HG03571 (cell line): ENCODE measurements at regions not wholly inside any gene's neighbourhood (a gene's known extent, or its start where the extent isn't known, plus 50 kb on each side); places are given as distances from the start of the nearest gene placed in this dataset.

ENCODE experiments used
- ATAC-seq: cut with Tn5 transposase; IDR thresholded peaks from one replicate; pipeline ENCODE4 v1.9.1; 2021; ENCODE audit not compliant: unreplicated experiment

DNA sequence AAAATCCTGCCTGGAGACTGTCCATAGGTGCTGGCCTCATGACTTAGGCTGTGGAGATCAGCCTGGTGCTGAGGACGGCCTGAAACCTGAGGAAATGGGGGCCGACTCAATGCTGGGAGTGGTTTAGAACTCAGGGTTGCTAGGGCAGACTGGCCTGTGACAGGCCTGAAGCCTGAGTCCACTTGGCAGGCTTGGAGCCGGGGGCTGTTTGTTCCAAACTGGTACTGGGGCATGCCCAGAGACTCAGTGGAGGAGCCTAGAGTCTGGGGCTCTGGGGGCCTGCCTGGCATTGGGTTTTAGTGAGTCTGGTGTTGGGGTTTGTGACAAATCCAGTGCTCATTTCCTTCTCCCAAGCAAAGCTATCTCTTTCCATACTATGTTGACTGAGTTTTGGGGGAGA lies 489.7 kb upstream of the CNKSR2 start:
- no peak for ATAC-seq

DNA sequence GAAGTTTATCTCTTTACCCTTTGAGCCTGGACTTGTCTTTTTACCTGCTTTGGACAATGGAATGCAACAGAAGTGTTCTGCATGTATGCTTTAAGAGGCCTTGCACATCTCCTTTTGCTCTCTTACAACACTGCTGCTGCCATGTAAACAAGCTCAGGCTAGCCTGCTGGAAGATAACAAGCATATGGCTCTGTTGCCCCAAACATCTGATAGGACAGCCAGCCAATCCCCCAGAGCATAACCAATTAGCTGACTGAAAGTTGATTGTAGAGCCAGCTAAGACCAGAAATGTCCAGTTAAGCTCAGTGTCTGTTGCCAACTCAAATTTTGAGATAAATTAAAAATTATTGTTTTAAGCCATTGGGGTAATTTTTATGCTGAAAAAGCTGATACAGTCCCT lies 510.6 kb upstream of the CNKSR2 start:
- no peak for ATAC-seq

DNA sequence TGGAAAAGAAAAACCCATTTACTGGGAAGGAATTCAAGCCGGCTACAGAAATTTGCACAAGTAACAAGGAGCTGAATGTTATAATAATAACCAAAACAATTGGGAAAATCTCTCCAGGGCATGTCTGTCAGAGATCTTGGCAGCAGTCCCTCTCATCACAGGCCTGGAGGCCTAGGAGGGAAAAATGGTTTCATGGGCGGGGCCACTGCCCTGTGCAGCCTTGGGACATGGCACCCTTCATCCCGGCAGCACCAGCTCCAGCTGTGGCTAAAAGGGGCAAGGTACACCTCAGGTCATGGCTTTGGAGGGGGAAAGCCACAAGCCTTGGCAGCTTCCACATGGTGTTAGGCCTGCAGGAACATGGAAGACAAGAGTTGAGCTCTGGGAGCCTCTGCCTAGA lies 513.1 kb upstream of the CNKSR2 start:
- ATAC-seq = no peak

DNA sequence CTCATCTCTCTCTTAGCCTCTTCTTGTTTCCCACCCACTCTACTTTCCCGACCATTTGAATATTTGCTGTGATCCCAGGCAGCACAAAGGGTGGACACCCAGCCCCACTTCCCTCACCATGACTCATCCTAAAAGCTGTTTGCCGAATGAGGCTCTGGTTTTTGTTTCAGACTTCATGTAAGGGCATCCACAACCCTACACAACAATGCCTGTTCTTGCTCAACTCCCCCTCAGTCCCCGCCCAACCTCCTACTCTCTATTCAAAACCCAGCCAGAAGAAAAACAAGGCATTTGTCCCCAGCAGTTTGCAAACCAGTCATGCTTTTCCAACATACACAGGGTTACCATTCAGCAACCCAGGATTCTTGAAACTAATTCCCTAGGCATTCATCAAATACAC lies 516.5 kb upstream of the CNKSR2 start:
- ATAC-seq = no peak

DNA sequence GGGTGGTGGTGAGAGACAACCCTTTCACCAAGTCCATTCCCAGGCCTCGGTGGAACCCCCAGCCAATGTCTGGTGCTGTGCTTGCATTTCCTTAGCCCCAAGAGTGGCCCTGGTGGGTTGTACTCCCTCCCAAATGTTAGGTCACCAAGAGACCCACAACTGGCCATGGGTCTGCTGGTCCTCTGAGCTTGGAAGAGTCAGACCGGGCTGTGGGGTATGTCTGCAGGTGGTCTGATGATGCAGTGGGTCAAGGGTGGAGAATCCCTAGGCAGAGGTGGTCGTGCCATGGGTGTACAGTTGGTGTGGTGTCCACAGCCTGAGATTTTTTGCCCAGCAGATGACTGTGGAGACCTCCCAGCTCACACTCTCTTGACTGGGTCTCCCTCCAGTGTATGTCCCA lies 535.7 kb upstream of the CNKSR2 start:
- ATAC-seq = no peak

DNA sequence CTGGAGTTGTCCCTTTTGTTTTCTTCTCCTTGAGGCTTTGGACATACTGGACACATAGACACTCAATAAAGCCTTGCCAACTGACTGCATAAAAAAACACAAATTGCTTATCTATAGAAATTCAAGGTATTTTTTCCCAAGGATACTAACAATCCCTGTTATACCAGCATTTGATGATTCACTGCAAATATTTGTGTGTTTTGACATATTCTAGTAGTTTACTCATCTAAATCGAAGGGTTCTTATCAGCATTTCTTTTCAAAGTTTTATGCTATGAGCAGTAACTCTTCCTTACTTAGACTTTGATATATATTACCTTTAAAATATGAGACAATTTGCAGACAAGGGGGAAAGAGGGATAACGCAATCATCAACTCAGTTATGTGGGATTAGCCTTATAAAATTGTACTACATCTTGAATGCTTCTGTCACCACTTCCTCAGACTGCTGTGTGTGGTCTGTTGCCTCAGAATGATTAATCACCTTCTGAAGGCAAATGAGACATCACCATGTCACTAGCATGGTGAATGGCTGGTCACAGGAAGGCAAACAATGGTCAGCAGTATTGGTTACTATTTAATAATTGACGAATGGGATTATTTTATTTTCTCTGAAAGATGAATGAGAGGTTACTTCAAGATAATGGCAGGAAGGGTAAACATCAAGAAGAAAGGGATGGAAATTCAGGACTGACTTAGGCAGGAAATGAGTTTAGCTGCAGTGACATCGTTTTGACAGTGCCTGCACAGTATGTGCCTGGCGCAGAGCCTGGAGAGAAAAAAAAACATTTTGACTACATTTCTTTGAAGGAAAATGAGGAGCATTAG lies 544.3 kb upstream of the CNKSR2 start:
- no peak for ATAC-seq

DNA sequence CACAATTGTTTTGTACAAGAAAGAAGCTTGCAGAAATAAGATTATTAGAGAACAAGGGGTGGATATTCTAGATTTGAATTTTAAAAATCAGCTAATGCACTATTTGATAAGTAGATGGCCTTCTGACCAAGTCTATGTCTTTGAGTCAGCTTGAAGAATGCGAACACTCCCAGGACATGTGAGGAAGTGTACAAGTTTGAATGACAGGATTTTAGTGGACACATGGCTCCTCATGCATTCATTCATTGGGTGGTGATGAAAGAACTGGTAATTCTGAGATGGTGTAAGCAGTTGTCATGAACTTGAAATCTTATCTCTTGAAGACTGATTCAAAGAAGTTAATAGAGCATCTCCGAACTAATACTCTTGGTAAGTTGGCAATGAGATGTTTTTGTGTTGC lies 548.2 kb upstream of the CNKSR2 start:
- no peak for ATAC-seq

DNA sequence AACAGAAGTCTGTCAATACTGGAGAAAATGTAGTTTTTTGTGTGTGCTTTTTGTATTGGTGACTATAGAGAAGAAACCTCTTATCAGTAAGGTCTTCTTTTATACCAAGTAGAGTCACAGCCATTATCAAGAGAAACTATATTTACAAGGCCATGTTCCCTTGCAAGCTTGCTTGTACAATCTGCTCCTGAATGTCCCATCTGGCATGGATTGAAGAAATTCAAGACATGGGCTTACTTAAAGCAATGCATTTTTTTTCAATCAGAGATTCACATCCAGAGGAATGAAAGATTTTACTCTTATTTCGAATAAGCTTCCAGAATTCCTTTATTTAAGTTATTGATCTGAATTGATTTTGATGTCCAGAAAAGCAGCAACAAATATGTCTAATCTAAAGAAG lies 537.3 kb upstream of the RPS6KA3 start:
- no peak for ATAC-seq

DNA sequence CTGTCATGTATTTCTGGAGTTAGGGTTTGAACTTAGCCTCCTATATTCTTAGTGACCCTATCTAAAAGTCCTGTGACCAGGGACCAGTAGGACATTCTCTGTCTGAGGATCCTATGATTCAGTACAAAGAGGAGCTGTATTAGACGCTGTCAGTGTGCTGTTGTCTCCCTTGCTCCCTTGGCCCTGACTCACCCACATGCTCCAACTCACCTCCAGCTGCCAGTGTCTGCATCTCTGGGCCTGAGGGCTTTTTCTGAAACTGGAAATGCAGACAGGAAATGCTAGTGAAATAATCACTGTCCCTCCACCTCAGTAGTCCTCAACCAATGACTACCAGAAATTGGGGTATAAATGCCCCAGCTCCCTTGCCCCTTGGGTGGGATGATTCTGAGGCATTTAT lies 535.3 kb upstream of the RPS6KA3 start:
- ATAC-seq = no peak

DNA sequence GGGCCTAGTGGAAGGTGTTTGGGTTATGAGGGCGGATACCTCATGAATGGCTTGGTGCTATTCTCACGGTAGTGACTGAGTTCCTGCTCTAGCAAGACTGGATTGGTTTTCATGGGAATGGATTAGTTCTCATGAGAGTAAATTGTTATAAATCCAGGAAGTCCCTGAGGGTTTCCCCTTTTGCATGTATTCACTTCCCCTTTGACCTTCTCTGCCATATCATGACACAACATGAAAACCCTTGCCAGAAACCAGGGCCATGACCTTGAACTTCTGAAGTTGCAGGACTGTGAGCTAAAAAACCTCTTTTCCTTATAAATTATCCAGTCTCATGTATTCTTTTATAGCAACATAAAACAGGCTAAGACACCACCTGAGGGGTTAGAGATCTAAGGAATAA lies 529.7 kb upstream of the RPS6KA3 start:
- ATAC-seq = no peak

DNA sequence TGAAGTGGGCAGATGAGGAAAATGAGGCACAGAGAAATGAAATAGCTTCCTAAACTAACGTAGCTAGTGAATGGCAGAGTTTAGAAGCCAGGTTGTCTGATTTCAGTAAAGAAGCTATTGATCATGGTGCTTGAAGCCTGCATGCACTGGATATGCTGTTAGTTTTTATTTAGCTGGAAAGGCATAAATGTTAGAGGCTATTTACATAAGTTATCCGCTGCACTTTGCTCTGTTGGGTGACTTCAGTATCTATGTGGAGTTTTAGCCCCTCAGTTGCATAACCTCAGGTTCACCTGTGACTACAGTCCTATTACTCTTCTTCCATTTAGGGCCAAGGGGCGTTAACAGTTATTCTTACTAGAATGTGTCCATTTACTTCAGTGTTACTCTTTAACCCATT lies 522.4 kb upstream of the RPS6KA3 start:
- ATAC-seq = no peak

DNA sequence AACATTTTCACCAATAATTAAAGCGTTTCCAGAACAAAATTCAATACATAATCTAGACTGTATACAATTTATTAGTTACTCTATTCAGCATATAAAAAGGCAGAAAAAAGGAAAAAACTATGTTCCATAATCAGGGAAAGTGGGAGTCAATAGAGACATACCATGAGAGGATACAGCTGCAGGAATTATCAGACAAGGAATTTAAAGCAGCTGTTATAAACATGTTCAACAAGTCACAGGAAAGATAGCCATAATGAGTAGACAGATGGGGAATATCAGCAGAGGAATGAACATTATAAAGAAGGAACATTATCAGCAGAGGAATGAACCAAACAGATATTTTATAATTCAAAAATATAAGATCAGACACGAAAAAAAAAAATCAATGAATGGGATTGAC lies 500.6 kb upstream of the RPS6KA3 start:
- ATAC-seq = no peak

DNA sequence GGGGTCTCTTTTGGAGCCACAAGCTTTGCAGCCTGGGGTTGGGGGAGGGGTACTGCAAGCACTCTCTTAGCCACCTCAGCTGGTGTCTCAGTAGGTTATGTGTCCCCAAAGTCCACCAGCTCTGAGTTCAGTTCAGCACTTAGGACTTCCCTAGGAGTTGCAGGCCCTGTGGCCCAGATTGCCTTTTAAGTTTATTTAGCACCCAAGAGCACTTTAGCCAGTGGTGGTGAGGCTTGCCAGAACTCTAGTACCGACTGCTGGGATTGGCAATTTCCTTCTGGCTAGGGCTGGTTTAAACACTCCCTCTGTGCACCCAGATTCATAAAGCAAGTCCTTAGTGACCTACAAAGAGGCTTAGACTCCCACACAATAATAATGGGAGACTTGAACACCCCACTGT lies 489.9 kb upstream of the RPS6KA3 start:
- no peak for ATAC-seq

DNA sequence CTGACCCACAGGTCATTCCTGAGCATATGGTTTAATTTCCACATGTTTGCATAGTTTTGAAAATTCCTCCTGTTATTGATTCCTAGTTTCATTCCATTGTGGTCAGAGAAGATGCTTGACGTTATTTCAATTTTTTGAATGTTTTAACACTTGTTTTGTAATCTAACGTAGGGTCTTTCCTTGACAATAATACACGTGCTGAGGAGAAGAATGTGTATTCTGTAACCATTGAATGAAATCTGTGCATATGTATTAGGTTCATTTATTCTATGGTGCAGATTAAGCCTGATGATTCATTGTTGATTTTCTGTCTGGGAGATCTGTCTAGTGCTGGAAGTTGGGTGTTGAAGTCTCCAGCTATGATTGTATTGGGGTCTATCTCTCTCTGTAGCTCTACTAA lies 486.4 kb upstream of the RPS6KA3 start:
- ATAC-seq = no peak

DNA sequence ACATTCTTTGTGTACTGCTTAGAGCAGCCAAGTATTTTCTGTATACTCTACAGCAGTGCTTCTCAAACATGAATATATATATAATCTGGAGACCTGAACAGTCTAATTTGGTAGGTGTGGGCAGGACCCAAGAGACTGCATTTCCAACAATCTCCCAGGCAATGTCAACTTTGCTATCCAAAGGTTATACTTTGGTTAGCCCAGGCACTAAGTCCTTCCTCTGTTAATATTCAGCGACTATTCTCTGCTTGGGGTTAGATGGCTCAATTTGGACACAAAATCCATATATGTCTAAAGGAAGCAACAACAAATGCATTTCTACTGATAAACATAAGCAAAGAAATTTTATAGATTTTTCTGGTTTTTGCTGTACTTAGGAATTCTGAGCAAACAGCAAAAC lies 480.0 kb upstream of the RPS6KA3 start:
- no peak for ATAC-seq

DNA sequence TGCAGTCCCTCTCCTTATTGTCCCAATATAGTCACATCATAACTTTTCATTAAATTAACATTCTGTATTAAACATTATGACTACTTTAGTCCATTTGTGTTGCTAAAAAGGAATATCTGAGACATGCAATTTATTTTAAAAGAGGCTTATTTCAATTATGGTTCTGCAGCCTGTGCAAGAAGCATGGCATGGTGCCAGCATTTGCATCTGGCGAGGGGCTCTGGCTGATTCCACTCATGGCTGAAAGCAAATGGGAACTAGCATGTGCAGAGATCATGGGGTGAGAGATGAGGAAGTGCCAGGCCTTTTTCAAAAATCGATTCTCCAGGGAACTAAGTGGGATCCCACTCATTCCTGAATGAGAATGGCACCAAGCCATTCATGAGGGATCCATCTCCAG lies 476.3 kb upstream of the RPS6KA3 start:
- no peak for ATAC-seq

DNA sequence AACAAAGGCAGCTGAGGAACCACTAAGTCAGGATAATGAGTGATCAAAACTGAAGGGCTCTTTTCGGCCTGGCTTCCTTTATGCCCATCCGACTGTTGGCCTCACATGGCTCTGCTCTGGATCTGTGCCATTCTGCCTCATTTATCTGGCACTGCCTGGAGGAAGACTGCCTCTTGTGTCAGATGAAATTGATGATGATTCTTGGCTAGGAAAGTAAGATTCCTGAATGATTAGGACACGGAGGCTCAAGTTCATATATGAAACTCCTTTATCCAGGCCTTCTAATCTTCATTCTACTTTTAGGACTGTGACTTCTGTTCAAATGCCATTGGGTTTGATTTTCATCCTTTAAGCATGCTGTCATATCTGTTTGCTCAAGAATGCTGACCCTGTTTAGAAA lies 475.4 kb upstream of the RPS6KA3 start:
- no peak for ATAC-seq

DNA sequence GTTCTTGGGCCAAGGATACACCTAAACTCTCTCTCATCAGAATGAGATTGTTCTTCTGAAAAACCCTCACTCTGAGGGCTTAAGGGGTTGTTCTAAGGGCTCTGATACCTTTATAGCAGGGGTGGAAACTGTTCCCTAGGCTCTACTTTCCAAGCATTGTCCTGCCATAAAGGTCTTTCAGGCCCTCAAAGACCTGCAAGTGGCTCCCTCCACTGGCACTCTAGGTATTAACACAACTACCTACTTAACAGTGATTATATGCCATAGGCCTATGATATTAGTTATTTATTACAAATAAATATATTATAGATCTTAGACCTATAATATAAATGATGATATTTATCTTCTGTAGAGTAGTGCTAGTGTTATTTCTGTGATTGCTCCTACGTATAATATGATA lies 473.7 kb upstream of the RPS6KA3 start:
- no peak for ATAC-seq

DNA sequence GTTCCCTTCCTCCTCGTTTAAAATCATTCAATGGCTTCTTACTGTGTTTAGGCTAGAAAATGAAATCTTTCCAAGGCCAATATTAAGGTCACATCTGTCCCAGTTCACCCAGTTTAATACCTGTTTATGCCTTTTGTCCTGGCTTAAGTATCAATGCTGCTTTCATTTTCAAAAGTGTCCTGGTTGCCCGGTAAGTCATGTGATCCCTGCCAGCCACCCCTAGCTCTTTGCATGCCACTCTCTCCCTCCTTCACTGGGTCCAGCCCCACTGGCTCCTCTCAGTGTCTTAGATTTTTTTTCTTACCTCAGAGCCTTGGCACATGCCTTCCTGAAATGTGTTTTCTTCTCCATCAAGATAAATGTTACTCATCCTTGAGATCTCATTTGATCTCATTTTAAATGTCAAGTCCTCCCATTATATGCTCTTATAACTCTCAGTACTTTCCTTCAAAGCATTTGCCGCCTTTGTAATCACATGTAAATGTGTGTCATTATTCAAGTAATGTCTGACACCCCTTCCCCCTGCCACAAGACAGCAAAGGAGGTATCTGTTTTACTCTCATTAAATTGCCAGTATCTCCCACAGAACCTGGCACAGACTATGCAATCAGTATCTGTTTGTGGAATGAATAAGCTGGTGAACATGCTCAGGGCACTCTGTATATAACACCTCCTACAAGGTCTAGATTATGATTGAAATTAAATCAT lies 472.5 kb upstream of the RPS6KA3 start:
- ATAC-seq = no peak

DNA sequence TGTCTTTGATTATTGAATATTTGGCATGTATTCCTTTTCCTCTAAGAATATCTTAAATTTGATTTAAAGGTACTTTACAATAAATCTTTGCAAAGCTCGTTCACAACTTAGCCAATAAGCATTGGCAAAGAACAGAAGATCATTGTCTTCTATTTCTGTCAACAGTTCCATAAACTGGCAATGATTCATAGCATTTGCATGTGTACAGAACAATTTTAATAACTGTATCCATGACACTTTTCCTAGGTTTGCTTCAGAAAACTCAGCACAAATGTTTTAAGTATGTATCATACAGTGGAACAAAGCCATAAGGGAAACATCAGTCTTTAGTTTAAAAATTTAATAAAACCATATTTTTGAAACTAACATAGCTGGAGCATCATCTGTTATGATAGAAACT lies 462.7 kb upstream of the RPS6KA3 start:
- ATAC-seq = no peak

DNA sequence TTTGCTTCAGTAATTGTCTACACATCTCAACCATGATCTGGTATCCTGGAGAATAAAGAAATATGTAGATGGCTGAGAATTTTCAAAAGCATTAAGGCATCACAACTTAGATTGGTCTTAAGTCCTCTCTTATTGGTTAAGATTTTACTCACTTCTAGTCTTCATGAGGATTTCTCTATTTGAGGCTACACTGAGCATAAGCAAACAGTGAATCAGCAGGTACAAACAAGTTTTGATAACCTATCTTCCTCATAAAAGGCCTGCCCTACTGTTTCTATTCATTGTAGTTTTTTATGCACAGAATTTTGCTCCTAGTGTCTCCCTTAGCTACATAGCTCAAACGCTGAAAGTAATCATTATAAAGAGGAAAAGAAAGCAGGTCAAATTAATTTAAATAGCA lies 460.7 kb upstream of the RPS6KA3 start:
- no peak for ATAC-seq

DNA sequence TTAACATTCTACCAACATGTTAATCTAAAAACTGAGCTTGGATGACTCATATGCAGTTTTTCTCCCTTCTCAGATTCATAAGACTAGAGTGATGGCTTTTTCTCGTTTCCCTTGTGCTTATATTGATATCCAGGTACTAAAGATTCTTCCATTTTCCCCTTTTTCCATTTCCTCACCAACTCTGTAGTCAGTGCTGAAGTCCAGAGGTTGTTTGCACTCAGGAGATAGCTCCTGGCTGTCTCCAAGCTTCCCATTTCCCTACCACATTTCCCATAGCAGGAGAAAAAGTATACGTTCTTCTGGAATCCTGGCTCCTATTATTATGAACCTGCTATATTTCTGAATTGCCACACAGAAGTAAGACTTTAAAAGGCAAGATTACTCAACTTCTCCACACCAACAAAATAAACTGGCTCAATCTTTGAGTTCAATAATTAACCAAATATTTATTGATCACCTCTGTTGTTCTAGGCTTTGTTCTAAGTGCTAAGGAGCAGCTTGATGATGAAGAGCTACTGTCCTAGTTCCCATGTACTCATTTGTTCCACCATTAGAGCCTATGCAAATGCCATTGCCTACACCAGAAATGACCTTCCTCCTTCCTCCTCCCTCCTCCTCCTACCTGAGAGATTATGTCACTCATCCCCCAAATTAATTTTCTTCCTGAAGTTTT lies 454.4 kb upstream of the RPS6KA3 start:
- no peak for ATAC-seq
